Muscle of leg (tissue), 3 donors: ENCODE measurements at regions not wholly inside any gene's neighbourhood (a gene's known extent, or its start where the extent isn't known, plus 50 kb on each side); places are given as distances from the start of the nearest gene placed in this dataset.

Experiments used
- DNase-seq: peaks from one replicate; pipeline ENCODE4 v3.0.0; 2013
- H3K27ac ChIP-seq: one replicate; pipeline ENCODE4 v1.5.1; 2013; ENCODE audit warnings: mild to moderate bottlenecking, low read length, control low read depth
- H3K27me3 ChIP-seq: one replicate; pipeline ENCODE4 v1.6.1; 2013; ENCODE audit warnings: low read length; ENCODE audit not compliant: control insufficient read depth, insufficient read depth
- H3K36me3 ChIP-seq: one replicate; pipeline ENCODE4 v1.6.1; 2013; ENCODE audit warnings: low read length; ENCODE audit not compliant: control insufficient read depth, insufficient read depth
- H3K4me1 ChIP-seq: one replicate; pipeline ENCODE4 v1.6.1; 2013; ENCODE audit warnings: low read length; ENCODE audit not compliant: control insufficient read depth, insufficient read depth
- H3K4me3 ChIP-seq: one replicate; pipeline ENCODE4 v1.5.1; 2013; ENCODE audit warnings: low read length, control low read depth
- H3K9me3 ChIP-seq: replicated peaks from 2 replicates; pipeline ENCODE4 v1.6.1; 2013; ENCODE audit warnings: low read depth, low read length; ENCODE audit not compliant: control insufficient read depth
- WGBS: methylation state at CpG from one replicate; pipeline ENCODE4 v1.1.5; 2013; ENCODE audit warnings: missing lambda C conversion rate; ENCODE audit not compliant: insufficient coverage; 5-methylcytosine and 5-hydroxymethylcytosine counted together

- no peaks in the 10 kb centered on the region for H3K27me3 ChIP-seq
- no peak overlapping the region for H3K27ac ChIP-seq
- no peak for DNase-seq
- H3K4me3 ChIP-seq: no peak overlapping the region
- WGBS: no CpG with 5 or more reads among the region's 1 CpG
- no peaks in the 10 kb centered on the region for H3K9me3 ChIP-seq
- no peaks in the 10 kb centered on the region for H3K36me3 ChIP-seq
- no peaks in the 10 kb centered on the region for H3K4me1 ChIP-seq
Measured at GRCh38 chr6:113489952-113490746, 367.0 kb upstream of the MARCKS start.

GRCh38 chr6:113491376-113491775 is 365.8 kb upstream of the MARCKS start:
- no peaks in the 10 kb centered on the region for H3K4me1 ChIP-seq
- WGBS: 40% methylated on average over 1 of the region's 3 CpGs
- no peaks in the 10 kb centered on the region for H3K27me3 ChIP-seq
- no peaks in the 10 kb centered on the region for H3K9me3 ChIP-seq
- no peak for DNase-seq
- H3K4me3 ChIP-seq: no peak overlapping the region
- no peaks in the 10 kb centered on the region for H3K36me3 ChIP-seq
- no peak overlapping the region for H3K27ac ChIP-seq

DNA sequence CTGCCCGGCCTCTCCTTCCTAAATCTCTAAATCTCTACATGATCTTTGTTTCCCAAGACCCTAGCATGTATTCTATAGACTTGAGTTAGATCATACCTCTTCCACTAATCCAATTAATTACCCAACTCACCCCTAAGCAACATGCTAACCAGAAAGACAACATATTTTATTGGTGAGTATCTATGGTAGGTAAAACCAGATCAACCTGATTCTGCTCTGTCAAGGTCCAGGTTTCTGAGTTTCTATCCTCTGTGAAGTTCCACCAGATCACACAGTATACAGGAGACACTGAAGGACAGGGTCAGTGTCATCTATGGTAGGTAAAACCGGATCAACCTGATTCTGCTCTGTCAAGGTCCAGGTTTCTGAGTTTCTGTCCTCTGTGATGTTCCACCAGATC is 363.2 kb upstream of the MARCKS start:
- H3K4me1 ChIP-seq: no peaks in the 10 kb centered on the region
- H3K9me3 ChIP-seq: no peaks in the 10 kb centered on the region
- H3K27ac ChIP-seq: no peak overlapping the region
- no peaks in the 10 kb centered on the region for H3K36me3 ChIP-seq
- DNase-seq: no peak
- 83% methylated on average over 2 of the region's 2 CpGs for WGBS
- H3K27me3 ChIP-seq: no peaks in the 10 kb centered on the region
- no peak overlapping the region for H3K4me3 ChIP-seq

DNA sequence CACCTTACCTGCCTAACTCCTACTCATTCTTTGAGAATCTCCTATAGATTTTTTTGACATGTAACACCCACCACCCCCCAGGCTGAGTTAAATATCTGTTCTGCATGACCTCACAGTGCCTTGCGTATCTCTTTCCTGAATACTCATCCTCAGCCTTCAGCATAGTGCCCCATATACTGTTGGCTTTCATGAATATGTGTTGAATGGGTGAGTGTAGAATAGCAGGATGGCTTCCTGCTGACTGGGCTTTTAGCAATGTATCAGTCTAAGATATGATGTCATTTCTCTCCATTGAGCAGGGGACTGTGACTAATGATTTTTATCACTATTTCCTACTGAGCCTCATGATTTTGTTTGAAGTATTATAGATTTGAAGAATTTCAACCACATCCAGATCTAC is 361.6 kb upstream of the MARCKS start:
- 80% methylated on average over 1 of the region's 1 CpG for WGBS
- DNase-seq: no peak
- H3K4me3 ChIP-seq: no peak overlapping the region
- H3K4me1 ChIP-seq: no peaks in the 10 kb centered on the region
- no peaks in the 10 kb centered on the region for H3K9me3 ChIP-seq
- peak overlapping the region; percentile 21 for H3K27ac ChIP-seq
- no peaks in the 10 kb centered on the region for H3K27me3 ChIP-seq
- no peaks in the 10 kb centered on the region for H3K36me3 ChIP-seq

- DNase-seq: peak; percentile 58
- WGBS: no CpG with 5 or more reads among the region's 4 CpGs
- Histone ChIP-seq H3K9me3 (no peaks in the 10 kb centered on the region), H3K4me1 (no peaks in the 10 kb centered on the region), H3K4me3 (no peak overlapping the region), H3K36me3 (no peaks in the 10 kb centered on the region), H3K27me3 (no peaks in the 10 kb centered on the region), H3K27ac (peak overlapping the region; percentile 65)
Measured at GRCh38 chr6:113496166-113496565, 361.0 kb upstream of the MARCKS start.

- 67% methylated on average over 1 of the region's 1 CpG for WGBS
- H3K27ac ChIP-seq: no peak overlapping the region
- no peaks in the 10 kb centered on the region for H3K36me3 ChIP-seq
- H3K4me1 ChIP-seq: no peaks in the 10 kb centered on the region
- no peak for DNase-seq
- no peak overlapping the region for H3K4me3 ChIP-seq
- H3K27me3 ChIP-seq: no peaks in the 10 kb centered on the region
- H3K9me3 ChIP-seq: no peaks in the 10 kb centered on the region
Measured at GRCh38 chr6:113500221-113500620, 356.9 kb upstream of the MARCKS start.

GRCh38 chr6:113505084-113505699 is 352.0 kb upstream of the MARCKS start:
- no peaks in the 10 kb centered on the region for H3K9me3 ChIP-seq
- WGBS: no CpG with 5 or more reads among the region's 2 CpGs
- no peak overlapping the region for H3K27ac ChIP-seq
- H3K36me3 ChIP-seq: no peaks in the 10 kb centered on the region
- DNase-seq: no peak
- H3K4me1 ChIP-seq: no peaks in the 10 kb centered on the region
- H3K4me3 ChIP-seq: no peak overlapping the region
- no peaks in the 10 kb centered on the region for H3K27me3 ChIP-seq

DNA sequence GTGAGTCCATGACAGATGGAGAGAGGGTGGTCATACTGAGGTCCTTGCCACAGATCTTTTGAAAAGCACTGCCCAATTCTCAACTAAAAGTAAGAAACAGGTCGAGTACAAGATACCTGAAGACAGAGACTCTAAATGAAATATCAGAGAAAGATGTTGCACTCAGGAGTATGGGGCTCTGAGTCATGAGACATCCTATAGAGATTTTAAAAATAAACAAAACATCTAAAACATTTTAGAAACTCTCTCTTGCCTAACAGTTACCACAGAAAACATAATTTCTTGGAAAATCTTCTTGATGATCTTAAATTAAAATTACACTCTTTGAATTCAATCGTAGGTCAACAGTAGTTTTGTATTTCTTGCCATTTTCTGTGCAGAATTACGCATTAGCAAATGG is 348.9 kb upstream of the MARCKS start:
- DNase-seq: no peak
- Histone ChIP-seq H3K27ac (no peak overlapping the region), H3K9me3 (no peaks in the 10 kb centered on the region), H3K27me3 (no peaks in the 10 kb centered on the region), H3K4me1 (no peaks in the 10 kb centered on the region), H3K4me3 (no peak overlapping the region), H3K36me3 (no peaks in the 10 kb centered on the region)
- WGBS: no CpG with 5 or more reads among the region's 3 CpGs

GRCh38 chr6:113511100-113511499 is 346.0 kb upstream of the MARCKS start:
- H3K9me3 ChIP-seq: no peaks in the 10 kb centered on the region
- H3K4me3 ChIP-seq: no peak overlapping the region
- no peaks in the 10 kb centered on the region for H3K4me1 ChIP-seq
- H3K27ac ChIP-seq: no peak overlapping the region
- no peak for DNase-seq
- H3K27me3 ChIP-seq: no peaks in the 10 kb centered on the region
- no peaks in the 10 kb centered on the region for H3K36me3 ChIP-seq
- no CpG with 5 or more reads among the region's 2 CpGs for WGBS

DNA sequence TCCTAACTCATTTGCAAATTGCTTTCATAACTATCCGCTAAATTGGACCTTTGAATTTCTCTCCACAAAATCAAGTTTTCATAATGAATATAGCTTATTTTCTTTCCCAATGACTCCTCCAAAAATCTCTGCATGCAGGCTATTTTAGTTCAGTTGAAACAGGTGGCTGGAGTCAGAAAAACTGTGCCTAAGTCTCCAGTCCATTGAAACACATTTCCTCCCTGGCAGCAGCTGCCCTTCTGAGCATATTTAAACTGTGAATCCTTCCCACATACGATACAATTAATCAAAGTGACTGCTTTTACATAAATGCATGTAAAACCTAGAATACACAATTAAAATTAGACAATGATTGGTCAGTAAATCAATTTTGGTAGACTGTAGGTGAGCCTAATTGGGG is 344.6 kb upstream of the MARCKS start:
- Histone ChIP-seq H3K9me3 (no peaks in the 10 kb centered on the region), H3K36me3 (no peaks in the 10 kb centered on the region), H3K27ac (no peak overlapping the region), H3K4me3 (no peak overlapping the region), H3K27me3 (no peaks in the 10 kb centered on the region), H3K4me1 (no peaks in the 10 kb centered on the region)
- peak; percentile 32 for DNase-seq
- WGBS: no CpG with 5 or more reads among the region's 2 CpGs
